ENCODE measurements at regions not wholly inside any gene's neighbourhood (a gene's known extent, or its start where the extent isn't known, plus 50 kb on each side); places are given as distances from the start of the nearest gene placed in this dataset.
A peak's percentile ranks its signal among the peaks of the same experiment; 100 is the strongest.

DNA sequence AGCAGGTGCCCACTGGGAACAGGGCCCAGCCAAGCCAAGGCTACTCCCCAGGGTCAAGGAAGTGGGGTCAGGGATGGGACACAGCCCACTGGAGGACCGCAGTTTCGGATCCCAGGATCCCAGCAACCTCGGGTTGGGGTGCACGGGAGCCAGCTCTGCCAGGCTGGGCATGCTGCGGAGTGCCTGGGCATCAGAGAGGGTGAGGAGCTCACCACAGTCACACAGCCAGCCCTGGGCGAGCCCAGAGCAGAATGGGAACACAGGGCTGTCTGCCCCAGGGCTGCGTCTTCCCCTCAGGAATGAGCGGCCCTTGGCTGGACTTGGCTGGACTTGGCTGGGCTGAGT, 74.3 kb upstream of the SLCO4A1 start:
- Histone ChIP-seq H3K27me3 (no peaks in the 10 kb centered on the region), H3K36me3 (no peaks in the 10 kb centered on the region), H3K4me3 (ENCODE audit: low read depth, low read length) (no peak overlapping the region), H3K9me3 (no peaks in the 10 kb centered on the region), H3K4me1 (no peaks in the 10 kb centered on the region)
- TF ChIP-seq CTCF (IDR thresholded peaks at IDR 0.05; ENCODE audit: low read depth, low read length): no peak
- DNase-seq: no peak

- H3K4me3 ChIP-seq (ENCODE audit: low read depth, low read length): no peak overlapping the region
- H3K9me3 ChIP-seq: no peaks in the 10 kb centered on the region
- no peaks in the 10 kb centered on the region for H3K27me3 ChIP-seq
- DNase-seq: no peak
- H3K36me3 ChIP-seq: no peaks in the 10 kb centered on the region
- no peak for TF ChIP-seq CTCF (IDR thresholded peaks at IDR 0.05; ENCODE audit: low read depth, low read length)
- no peaks in the 10 kb centered on the region for H3K4me1 ChIP-seq
Observed at GRCh38 chr20:62569615-62570014, 72.7 kb upstream of the SLCO4A1 start.

- DNase-seq: no peak
- Histone ChIP-seq H3K27me3 (no peaks in the 10 kb centered on the region), H3K4me1 (no peaks in the 10 kb centered on the region), H3K36me3 (no peaks in the 10 kb centered on the region), H3K4me3 (ENCODE audit: low read depth, low read length) (no peak overlapping the region), H3K9me3 (no peaks in the 10 kb centered on the region)
- no peak for TF ChIP-seq CTCF (IDR thresholded peaks at IDR 0.05; ENCODE audit: low read depth, low read length)
Observed at GRCh38 chr20:62570403-62570802, 71.9 kb upstream of the SLCO4A1 start.

DNA sequence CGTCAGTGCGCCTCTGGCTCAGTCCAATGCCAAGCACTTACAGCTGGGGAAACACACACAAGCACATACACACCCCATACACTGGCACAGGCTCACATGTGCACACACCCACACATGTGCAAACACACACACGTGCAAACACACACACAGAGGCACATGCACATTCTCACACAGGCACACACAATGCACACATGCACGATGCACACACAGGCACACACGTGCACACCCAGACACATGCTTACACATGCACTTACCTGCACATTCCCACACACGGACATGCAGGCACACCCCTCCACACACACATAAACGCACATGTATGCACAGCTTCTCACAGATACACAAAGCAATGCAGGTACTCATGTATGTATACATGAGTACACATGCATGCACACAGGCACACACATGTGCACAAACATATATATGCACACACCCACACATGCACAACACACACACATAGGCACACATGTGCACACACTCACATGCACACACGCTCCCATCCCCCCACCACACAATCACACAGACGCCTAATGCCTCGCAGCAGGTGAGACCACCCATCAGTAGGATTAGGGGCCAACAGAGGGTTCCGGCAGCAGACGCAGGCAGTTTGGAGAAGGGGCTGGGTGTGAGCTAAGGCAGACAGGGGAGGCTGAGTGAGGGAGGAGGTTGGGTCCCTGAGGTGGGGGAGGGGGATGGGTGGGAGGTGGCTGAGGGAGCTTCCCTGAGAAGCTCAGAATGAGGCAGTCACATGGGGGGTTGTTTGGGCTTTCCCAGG, 71.2 kb upstream of the SLCO4A1 start:
- TF ChIP-seq CTCF (IDR thresholded peaks at IDR 0.05; ENCODE audit: low read depth, low read length): no peak
- H3K4me1 ChIP-seq: no peaks in the 10 kb centered on the region
- no peaks in the 10 kb centered on the region for H3K36me3 ChIP-seq
- H3K4me3 ChIP-seq (ENCODE audit: low read depth, low read length): no peak overlapping the region
- DNase-seq: no peak
- H3K9me3 ChIP-seq: no peaks in the 10 kb centered on the region
- no peaks in the 10 kb centered on the region for H3K27me3 ChIP-seq

GRCh38 chr20:62571669-62572344, 70.5 kb upstream of the SLCO4A1 start:
- DNase-seq: peak; percentile 77
- Histone ChIP-seq H3K4me3 (ENCODE audit: low read depth, low read length) (no peak overlapping the region), H3K9me3 (no peaks in the 10 kb centered on the region), H3K36me3 (no peaks in the 10 kb centered on the region), H3K27me3 (no peaks in the 10 kb centered on the region), H3K4me1 (no peaks in the 10 kb centered on the region)
- 0 out of 2 replicates have a peak, but pooled peaks have one; percentile 2 for TF ChIP-seq CTCF (IDR thresholded peaks at IDR 0.05; ENCODE audit: low read depth, low read length)

- Histone ChIP-seq H3K36me3 (no peaks in the 10 kb centered on the region), H3K4me1 (no peaks in the 10 kb centered on the region), H3K9me3 (no peaks in the 10 kb centered on the region), H3K27me3 (no peaks in the 10 kb centered on the region), H3K4me3 (ENCODE audit: low read depth, low read length) (no peak overlapping the region)
- DNase-seq: no peak
- no peak for TF ChIP-seq CTCF (IDR thresholded peaks at IDR 0.05; ENCODE audit: low read depth, low read length)
Observed at GRCh38 chr20:62572980-62573379, 69.3 kb upstream of the SLCO4A1 start.

Measured in BE2C (cell line).